ENCODE measurements at regions not wholly inside any gene's neighbourhood (a gene's known extent, or its start where the extent isn't known, plus 50 kb on each side); places are given as distances from the start of the nearest gene placed in this dataset.

DNA sequence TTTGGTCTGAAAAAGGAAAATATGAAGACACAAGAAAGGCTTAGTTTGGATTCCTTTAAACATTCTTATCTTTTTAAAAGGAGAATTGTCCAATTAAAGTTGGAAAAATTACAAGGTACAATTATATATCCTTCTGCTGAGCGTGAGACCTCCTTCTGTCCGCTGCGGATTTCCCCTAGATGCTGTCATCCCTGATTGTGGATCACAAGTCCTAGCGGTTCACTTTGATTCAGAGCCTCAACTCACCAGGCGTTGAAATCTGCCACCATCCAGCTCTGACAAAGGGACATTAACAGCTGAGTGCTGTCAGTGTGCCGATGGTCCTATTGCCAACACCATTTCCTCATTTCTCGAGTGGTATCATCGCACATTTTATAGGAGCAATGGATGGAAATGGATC lies 73.1 kb upstream of the PTER start:
- TF ChIP-seq, protein P1, sequence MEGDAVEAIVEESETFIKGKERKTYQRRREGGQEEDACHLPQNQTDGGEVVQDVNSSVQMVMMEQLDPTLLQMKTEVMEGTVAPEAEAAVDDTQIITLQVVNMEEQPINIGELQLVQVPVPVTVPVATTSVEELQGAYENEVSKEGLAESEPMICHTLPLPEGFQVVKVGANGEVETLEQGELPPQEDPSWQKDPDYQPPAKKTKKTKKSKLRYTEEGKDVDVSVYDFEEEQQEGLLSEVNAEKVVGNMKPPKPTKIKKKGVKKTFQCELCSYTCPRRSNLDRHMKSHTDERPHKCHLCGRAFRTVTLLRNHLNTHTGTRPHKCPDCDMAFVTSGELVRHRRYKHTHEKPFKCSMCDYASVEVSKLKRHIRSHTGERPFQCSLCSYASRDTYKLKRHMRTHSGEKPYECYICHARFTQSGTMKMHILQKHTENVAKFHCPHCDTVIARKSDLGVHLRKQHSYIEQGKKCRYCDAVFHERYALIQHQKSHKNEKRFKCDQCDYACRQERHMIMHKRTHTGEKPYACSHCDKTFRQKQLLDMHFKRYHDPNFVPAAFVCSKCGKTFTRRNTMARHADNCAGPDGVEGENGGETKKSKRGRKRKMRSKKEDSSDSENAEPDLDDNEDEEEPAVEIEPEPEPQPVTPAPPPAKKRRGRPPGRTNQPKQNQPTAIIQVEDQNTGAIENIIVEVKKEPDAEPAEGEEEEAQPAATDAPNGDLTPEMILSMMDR (IDR thresholded peaks at IDR 0.05; ENCODE audit: insufficient read depth, low read length, poor library complexity, severe bottlenecking): no peak
- no peak for TF ChIP-seq EZH2phosphoT487 (conservative IDR thresholded peaks at IDR 0.05; ENCODE audit: low read length)

All from SU-DHL-6 (cell line).